GM21367 (cell line): ENCODE measurements at regions not wholly inside any gene's neighbourhood (a gene's known extent, or its start where the extent isn't known, plus 50 kb on each side); places are given as distances from the start of the nearest gene placed in this dataset.
"Not testable (repeated sequence)": the region's sequence is repeated elsewhere in the genome, so short reads cannot be mapped to it uniquely, and the experiment has no call there.

Experiments used
- ATAC-seq: cut with Tn5 transposase; IDR thresholded peaks from one replicate; pipeline ENCODE4 v1.9.1; 2021; ENCODE audit not compliant: unreplicated experiment

GRCh38 chr6:81625216-81625615 lies 127.3 kb downstream of the TENT5A start:
- ATAC-seq: no peak

- no peak for ATAC-seq
These were observed 128.0 kb downstream of the TENT5A start for GRCh38 chr6:81624453-81624852.

- no peak for ATAC-seq
These were observed 129.2 kb downstream of the TENT5A start for GRCh38 chr6:81623106-81623759.

GRCh38 chr6:81621816-81622395 lies 130.6 kb downstream of the TENT5A start:
- ATAC-seq: no peak

- ATAC-seq: no peak
These were observed 138.2 kb downstream of the TENT5A start for GRCh38 chr6:81614292-81614691.

- no peak for ATAC-seq
These were observed 138.9 kb downstream of the TENT5A start for GRCh38 chr6:81613606-81614005.

- no peak for ATAC-seq
These were observed 140.3 kb downstream of the TENT5A start for GRCh38 chr6:81612136-81612535.

- no peak for ATAC-seq
These were observed 142.7 kb downstream of the TENT5A start for GRCh38 chr6:81609736-81610135.

GRCh38 chr6:81608776-81609175 lies 143.7 kb downstream of the TENT5A start:
- no peak for ATAC-seq

GRCh38 chr6:81606965-81607381 lies 145.5 kb downstream of the TENT5A start:
- no peak for ATAC-seq

DNA sequence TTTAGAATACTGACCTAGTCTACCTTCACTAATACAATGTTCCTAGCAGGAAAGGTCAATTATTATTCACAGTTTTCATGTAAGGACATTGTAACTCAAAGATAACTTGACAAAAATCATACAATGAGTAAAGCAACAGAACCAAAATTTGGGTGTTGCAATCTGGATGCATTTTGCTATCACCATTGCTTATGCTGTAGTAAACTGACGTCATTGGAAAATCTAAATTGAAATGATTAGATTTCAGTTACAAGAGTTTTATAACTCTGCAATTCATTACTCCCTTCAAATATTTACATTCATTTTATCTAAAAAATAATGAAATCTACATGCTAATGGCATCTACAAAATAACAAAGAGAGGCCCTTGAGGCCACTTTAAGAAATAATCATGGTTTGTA lies 147.0 kb downstream of the TENT5A start:
- no peak for ATAC-seq

DNA sequence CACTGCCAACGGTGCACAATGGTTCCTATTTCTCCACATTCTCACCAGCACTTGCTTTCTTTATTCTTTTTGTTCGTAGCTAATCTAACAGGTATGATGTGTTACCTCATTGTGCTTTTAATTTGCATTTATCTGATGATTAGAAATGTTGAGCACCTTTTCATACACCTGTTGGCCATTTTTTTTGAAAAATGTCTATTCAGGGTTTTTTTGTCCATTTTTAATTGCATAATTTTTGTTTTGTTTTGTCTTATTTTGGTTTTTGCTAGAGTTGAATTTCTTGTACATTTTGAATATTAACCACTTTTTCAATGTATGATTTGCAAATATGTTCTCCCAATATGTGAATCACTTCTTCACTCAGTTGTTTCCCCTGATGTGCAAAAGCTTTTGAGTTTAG lies 150.6 kb downstream of the TENT5A start:
- no peak for ATAC-seq

GRCh38 chr6:81600488-81600887 lies 152.0 kb downstream of the TENT5A start:
- ATAC-seq: not testable (repeated sequence)

DNA sequence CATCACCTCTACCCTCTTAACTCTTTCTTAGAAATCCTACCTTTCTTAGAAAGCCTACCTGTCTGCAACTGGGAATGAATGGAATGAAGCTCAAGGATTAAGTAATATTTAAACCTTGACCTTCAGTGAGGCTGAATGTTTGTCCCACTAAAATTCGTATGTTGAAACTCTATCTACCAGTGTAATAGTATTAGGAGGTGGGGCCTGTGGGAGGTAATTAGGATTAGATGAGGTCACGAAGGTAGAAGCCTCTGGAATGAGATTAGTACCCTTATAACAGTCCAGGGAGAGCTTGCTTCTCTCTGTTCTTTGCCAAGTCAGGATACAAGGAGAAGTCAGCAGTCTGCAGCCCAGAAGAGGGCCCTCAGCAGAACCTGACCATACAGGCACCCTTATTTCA lies 158.0 kb downstream of the TENT5A start:
- ATAC-seq: no peak

- ATAC-seq: no peak
These were observed 162.2 kb downstream of the TENT5A start for GRCh38 chr6:81590314-81590691.

DNA sequence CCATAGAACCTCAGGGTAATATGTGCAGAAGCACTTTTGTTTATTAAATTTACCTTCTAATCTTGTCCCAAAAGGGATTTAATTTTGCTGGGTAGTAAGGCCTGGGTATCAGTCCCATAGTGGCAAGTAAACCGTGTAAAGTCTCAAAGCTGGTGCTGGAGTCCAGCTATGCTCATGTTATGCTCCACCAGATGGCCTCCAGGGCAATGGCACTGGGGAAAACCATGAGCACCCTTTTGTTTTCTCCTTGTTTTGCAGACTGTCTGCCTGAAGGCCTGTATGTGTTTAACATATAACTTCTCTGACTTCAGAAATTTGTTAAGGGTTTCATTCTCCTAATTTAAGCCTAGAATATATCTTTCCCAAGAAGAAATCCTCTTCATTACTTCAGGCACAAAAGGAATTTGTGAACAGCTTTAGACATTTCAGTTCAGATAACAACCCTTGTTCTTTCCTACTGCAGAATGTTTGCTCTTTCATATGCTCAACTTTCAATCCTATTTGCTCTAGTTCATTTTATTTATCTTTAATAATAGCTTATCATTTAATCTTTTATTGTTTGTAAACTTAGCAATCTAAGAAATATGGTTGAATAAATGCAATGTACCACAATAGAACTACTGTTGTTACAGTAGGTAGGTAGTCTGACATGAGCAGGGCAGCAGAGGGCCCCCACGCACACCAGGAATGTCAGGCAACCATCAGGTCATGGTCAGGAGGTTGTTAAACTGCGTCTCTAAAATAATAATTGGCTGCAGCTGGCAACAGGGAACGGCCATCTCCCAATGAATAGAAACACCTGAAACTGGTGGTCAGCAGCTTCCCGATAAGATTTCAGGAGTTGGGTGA lies 162.8 kb downstream of the TENT5A start:
- ATAC-seq: no peak

GRCh38 chr6:81585686-81586085 lies 166.8 kb downstream of the TENT5A start:
- not testable (repeated sequence) for ATAC-seq

DNA sequence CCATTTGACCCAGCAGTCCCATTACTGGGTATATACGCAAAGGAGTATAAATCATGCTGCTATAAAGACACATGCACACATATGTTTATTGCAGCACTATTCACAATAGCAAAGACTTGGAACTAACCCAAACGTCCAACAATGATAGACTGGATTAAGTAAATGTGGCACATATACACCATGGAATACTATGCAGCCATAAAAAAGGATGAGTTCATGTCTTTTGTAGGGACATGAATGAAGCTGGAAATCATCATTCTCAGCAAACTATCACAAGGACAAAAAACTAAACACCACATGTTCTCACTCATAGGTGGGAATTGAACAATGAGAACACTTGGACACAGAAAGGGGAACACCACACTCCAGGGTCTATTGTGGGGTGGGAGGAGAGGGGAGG lies 168.3 kb downstream of the TENT5A start:
- not testable (repeated sequence) for ATAC-seq

DNA sequence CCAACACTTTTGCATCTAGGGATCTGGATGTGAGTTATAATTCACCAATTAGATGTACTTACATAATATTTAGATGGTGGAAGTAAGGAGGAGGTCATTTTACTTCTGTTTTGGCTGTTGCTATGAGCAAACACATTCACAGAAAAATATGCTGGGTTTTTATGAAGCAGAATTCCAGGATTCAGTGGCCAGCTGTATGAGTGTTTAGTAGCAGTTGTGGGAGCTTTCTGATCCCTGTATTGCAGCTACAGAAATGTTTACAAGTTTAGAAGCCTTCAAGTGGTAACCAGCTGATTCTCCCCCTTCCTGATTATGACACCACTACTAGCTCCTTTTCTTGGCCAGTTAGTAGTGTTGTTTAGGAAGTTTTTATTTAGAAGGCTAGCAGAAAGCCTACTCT lies 177.0 kb downstream of the TENT5A start:
- ATAC-seq: no peak

GRCh38 chr6:81572020-81572419 lies 180.5 kb downstream of the TENT5A start:
- ATAC-seq: no peak

DNA sequence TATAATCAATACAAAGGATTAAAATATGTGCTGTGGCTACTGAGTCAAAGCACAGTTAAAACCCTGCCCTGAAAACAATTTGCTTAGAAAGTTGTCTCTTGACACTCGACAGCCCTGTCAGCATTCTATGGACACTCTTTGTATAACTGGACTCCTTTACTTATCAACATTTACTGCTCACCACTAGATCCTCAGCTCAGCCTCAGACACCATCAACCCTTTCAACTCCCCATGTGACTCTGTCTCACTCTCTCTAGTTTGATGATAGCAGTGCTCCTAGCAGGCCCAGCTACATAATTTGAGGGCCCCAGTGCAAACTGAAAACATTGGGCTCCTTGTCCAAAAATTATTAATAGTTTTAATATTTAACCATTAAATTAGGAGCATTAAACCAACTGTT lies 181.8 kb downstream of the TENT5A start:
- ATAC-seq: no peak

GRCh38 chr6:81568973-81569372 lies 183.5 kb downstream of the TENT5A start:
- no peak for ATAC-seq
